Neural cell (in vitro differentiated cells): ENCODE measurements at regions not wholly inside any gene's neighbourhood (a gene's known extent, or its start where the extent isn't known, plus 50 kb on each side); places are given as distances from the start of the nearest gene placed in this dataset.

Experiments
- H2AFZ ChIP-seq: fragments of 200-600, 300-800 bp; sonication (generic), shearing (Covaris generic); 2 replicates; pipeline ENCODE4 v1.6.0; 2014; ENCODE audit warnings: low read depth, mild to moderate bottlenecking, antibody characterized with exemption, low read length, moderate library complexity
- H3F3A ChIP-seq: fragments of 200-600 bp; shearing (Covaris generic); 2 replicates; pipeline ENCODE4 v1.6.1; 2016; ENCODE audit warnings: mild to moderate bottlenecking, moderate library complexity, mixed read lengths, antibody characterized with exemption, low read length; ENCODE audit not compliant: insufficient read depth, poor library complexity, severe bottlenecking
- H3K27ac ChIP-seq: fragments of 200-600, 300-800 bp; sonication (generic), shearing (Covaris generic); 2 replicates; pipeline ENCODE4 v1.5.1; 2014; ENCODE audit warnings: mild to moderate bottlenecking, low read length, moderate library complexity
- H3K27me3 ChIP-seq: fragments of 300-800, 200-600 bp; sonication (generic), shearing (Covaris generic); 2 replicates; pipeline ENCODE4 v1.6.0; 2014; ENCODE audit warnings: mild to moderate bottlenecking, low read depth, low read length, moderate library complexity; ENCODE audit not compliant: insufficient read depth
- H3K36me3 ChIP-seq: fragments of 300-800, 200-600 bp; sonication (generic), shearing (Covaris generic); 2 replicates; pipeline ENCODE4 v1.5.1; 2014; ENCODE audit warnings: mild to moderate bottlenecking, antibody characterized with exemption, low read length, moderate library complexity; ENCODE audit not compliant: insufficient read depth
- H3K4me2 ChIP-seq: fragments of 300-800, 200-600 bp; sonication (generic), shearing (Covaris generic); 2 replicates; pipeline ENCODE4 v1.6.0; 2014; ENCODE audit warnings: mild to moderate bottlenecking, low read length
- H3K4me3 ChIP-seq: fragments of 300-800, 200-600 bp; sonication (generic), shearing (Covaris generic); 2 replicates; pipeline ENCODE4 v1.5.1; 2014; ENCODE audit warnings: mild to moderate bottlenecking, low read length, moderate library complexity
- H3K79me2 ChIP-seq: fragments of 200-600 bp; shearing (Covaris generic); replicated peaks from 2 replicates; pipeline ENCODE4 v1.6.0; 2014; ENCODE audit warnings: mild to moderate bottlenecking, low read length, moderate library complexity; ENCODE audit not compliant: insufficient read depth
- H3K9ac ChIP-seq: fragments of 300-800, 200-600 bp; sonication (generic), shearing (Covaris generic); 2 replicates; pipeline ENCODE4 v1.6.1; 2016; ENCODE audit warnings: mild to moderate bottlenecking, low read length, mixed read lengths
- H3K9me2 ChIP-seq: fragments of 200-600 bp; shearing (Covaris generic); 2 replicates; pipeline ENCODE4 v1.6.1; 2016; ENCODE audit warnings: mild to moderate bottlenecking, low read length, mixed read lengths; ENCODE audit not compliant: insufficient read depth
- H3K9me3 ChIP-seq: fragments of 200-600, 300-800 bp; sonication (generic), shearing (Covaris generic); 2 replicates; pipeline ENCODE4 v1.6.1; 2016; ENCODE audit warnings: mild to moderate bottlenecking, mixed run types, low read length, moderate library complexity, mixed read lengths
- H4K20me1 ChIP-seq: fragments of 200-600 bp; shearing (Covaris generic); 2 replicates; pipeline ENCODE4 v1.6.1; 2016; ENCODE audit warnings: mild to moderate bottlenecking, mixed run types; ENCODE audit not compliant: insufficient read depth
- EP300 ChIP-seq: fragments of 450-650 bp; conservative IDR thresholded peaks from 2 replicates; pipeline ENCODE4 v1.6.1; 2014; ENCODE audit warnings: antibody characterized with exemption, mild to moderate bottlenecking, moderate library complexity; ENCODE audit not compliant: poor library complexity, severe bottlenecking
- EZH2 ChIP-seq: fragments of 200-600, 300-800 bp; shearing (Covaris generic), sonication (generic); IDR thresholded peaks from 2 replicates; pipeline ENCODE4 v1.6.1; 2014; ENCODE audit warnings: antibody characterized with exemption, low read length, borderline replicate concordance, mild to moderate bottlenecking; ENCODE audit not compliant: insufficient read depth, poor library complexity, severe bottlenecking
- MXI1 ChIP-seq: fragments of 450-650 bp; conservative IDR thresholded peaks from 2 replicates; pipeline ENCODE4 v1.6.1; 2014; ENCODE audit warnings: antibody characterized with exemption, mild to moderate bottlenecking; ENCODE audit not compliant: poor library complexity, severe bottlenecking
- POLR2AphosphoS5 ChIP-seq: IDR thresholded peaks from 2 replicates; pipeline ENCODE4 v1.6.1; 2012
- RAD21 ChIP-seq: fragments of 450-650 bp; conservative IDR thresholded peaks from 2 replicates; pipeline ENCODE4 v1.6.1; 2014; ENCODE audit warnings: antibody characterized with exemption, mild to moderate bottlenecking, moderate library complexity
- REST ChIP-seq: IDR thresholded peaks from 2 replicates; pipeline ENCODE4 v1.6.1; 2012; ENCODE audit warnings: borderline replicate concordance
- SMC3 ChIP-seq: fragments of 450-650 bp; conservative IDR thresholded peaks from 2 replicates; pipeline ENCODE4 v1.6.1; 2014; ENCODE audit warnings: antibody characterized with exemption, mild to moderate bottlenecking, moderate library complexity; ENCODE audit not compliant: poor library complexity
- TAF1 ChIP-seq: IDR thresholded peaks from 2 replicates; pipeline ENCODE4 v1.6.1; 2012; ENCODE audit warnings: low read depth
- TF ChIP-seq, protein P1 (sequence below): fragments of 450-650 bp; IDR thresholded peaks from 2 replicates; pipeline ENCODE4 v1.5.1; 2014; ENCODE audit warnings: antibody characterized with exemption, mild to moderate bottlenecking, moderate library complexity; ENCODE audit not compliant: poor library complexity, severe bottlenecking

- H3K27ac ChIP-seq, result no peak overlapping the region
These were observed 1376.3 kb upstream of the CELF4 start for GRCh38 chr18:38941711-38942561.

GRCh38 chr18:38940863-38941531, 1375.4 kb upstream of the CELF4 start:
- Histone ChIP-seq H3K79me2 (no peaks in the 10 kb centered on the region), H3K9me2 (no peaks in the 10 kb centered on the region), H3F3A (no peaks in the 10 kb centered on the region), H3K9ac (no peak overlapping the region), H3K9me3 (no peaks in the 10 kb centered on the region), H3K27ac (no peak overlapping the region), H3K36me3 (no peaks in the 10 kb centered on the region), H3K27me3 (no peaks in the 10 kb centered on the region), H4K20me1 (no peaks in the 10 kb centered on the region), H3K4me2 (no peak overlapping the region), H3K4me3 (no peak overlapping the region), H2AFZ (no peak overlapping the region)
- TF ChIP-seq MXI1 (no peak), RAD21 (no peak), TAF1 (no peak), EP300 (no peak), SMC3 (no peak), EZH2 (no peak)
- TF ChIP-seq, protein P1, sequence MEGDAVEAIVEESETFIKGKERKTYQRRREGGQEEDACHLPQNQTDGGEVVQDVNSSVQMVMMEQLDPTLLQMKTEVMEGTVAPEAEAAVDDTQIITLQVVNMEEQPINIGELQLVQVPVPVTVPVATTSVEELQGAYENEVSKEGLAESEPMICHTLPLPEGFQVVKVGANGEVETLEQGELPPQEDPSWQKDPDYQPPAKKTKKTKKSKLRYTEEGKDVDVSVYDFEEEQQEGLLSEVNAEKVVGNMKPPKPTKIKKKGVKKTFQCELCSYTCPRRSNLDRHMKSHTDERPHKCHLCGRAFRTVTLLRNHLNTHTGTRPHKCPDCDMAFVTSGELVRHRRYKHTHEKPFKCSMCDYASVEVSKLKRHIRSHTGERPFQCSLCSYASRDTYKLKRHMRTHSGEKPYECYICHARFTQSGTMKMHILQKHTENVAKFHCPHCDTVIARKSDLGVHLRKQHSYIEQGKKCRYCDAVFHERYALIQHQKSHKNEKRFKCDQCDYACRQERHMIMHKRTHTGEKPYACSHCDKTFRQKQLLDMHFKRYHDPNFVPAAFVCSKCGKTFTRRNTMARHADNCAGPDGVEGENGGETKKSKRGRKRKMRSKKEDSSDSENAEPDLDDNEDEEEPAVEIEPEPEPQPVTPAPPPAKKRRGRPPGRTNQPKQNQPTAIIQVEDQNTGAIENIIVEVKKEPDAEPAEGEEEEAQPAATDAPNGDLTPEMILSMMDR, result no peak

More at GRCh38 chr18:38941711-38942561, 1376.3 kb upstream of the CELF4 start:
- Histone ChIP-seq H3K79me2 (no peaks in the 10 kb centered on the region), H3K9ac (no peak overlapping the region), H4K20me1 (no peaks in the 10 kb centered on the region), H3K9me3 (no peaks in the 10 kb centered on the region), H2AFZ (no peak overlapping the region), H3K4me2 (no peak overlapping the region), H3K36me3 (no peaks in the 10 kb centered on the region), H3K27me3 (no peaks in the 10 kb centered on the region), H3K9me2 (no peaks in the 10 kb centered on the region), H3K4me3 (no peak overlapping the region), H3F3A (no peaks in the 10 kb centered on the region)
- TF ChIP-seq, protein P1, result no peak
- TF ChIP-seq REST (no peak), MXI1 (no peak), EP300 (no peak), EZH2 (no peak), RAD21 (no peak), TAF1 (no peak), SMC3 (no peak), POLR2AphosphoS5 (no peak)
